Fibroblast of skin of scalp (primary cell): ENCODE measurements at regions not wholly inside any gene's neighbourhood (a gene's known extent, or its start where the extent isn't known, plus 50 kb on each side); places are given as distances from the start of the nearest gene placed in this dataset.
"Not testable (repeated sequence)": the region's sequence is repeated elsewhere in the genome, so short reads cannot be mapped to it uniquely, and the experiment has no call there.

Experiments
- DNase-seq: peaks from one replicate; pipeline ENCODE4 v3.0.0-alpha.2; 2013

DNA sequence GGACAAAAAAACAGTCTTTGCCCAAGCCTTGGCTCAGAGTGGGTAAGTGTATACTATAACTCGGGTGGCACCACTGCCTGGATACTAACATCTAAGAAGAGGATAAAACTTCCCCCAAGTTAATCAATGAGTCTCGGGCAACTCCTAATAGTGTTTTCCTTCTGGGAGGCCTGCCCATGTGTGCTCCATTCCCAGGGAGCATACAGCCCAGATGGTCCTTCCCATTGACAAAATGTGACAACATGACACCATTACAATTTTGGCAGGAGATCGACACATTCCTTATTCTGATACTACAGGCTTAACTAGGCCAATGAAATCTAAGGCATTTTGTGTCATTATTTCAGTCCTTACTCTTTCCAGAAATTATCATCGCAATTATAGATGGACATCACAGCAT is 52.7 kb upstream of the CRIM1 start:
- no peak for DNase-seq

- DNase-seq = no peak
Observed at GRCh38 chr2:36301843-36302242, 53.7 kb upstream of the CRIM1 start.

DNA sequence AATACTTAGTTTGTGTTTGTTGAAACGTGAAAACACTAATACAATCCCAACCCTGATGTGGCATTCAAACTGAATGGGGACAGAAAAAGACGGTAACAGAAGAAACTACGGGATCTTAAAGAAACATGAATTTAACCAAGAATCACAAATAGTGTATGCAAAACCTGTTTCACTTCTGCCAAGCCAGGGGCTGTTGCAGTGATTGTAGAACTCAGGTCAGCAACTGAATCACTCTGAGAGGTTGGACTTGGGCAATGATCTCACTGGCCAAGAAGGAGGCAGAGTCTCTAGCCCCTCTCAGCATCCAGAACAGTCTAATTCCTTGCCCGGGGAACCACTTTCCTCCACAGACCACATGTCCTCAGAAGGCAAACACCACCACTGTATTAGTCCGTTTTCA is 54.9 kb upstream of the CRIM1 start:
- no peak for DNase-seq

- DNase-seq = no peak
Observed at GRCh38 chr2:36296798-36297197, 58.8 kb upstream of the CRIM1 start.

DNA sequence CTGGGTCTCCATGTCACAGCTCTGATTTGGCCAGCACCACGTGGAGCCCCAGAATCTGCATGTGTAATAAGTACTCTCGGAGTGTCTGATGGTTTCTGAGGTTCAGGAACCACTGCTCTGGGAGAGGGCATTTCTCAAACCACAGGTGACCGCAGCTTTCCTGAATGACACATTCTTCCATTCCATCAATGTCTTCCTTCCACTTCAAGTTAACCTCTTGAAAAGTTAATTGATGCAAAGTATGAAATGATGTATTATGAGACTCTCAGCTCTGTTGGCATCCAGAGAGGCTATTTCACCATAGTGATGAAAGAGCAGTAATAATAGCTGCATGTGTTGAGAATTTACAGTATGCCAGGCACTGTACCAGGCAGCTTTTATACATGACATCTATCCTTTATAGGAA is 61.3 kb upstream of the CRIM1 start:
- DNase-seq = no peak

DNA sequence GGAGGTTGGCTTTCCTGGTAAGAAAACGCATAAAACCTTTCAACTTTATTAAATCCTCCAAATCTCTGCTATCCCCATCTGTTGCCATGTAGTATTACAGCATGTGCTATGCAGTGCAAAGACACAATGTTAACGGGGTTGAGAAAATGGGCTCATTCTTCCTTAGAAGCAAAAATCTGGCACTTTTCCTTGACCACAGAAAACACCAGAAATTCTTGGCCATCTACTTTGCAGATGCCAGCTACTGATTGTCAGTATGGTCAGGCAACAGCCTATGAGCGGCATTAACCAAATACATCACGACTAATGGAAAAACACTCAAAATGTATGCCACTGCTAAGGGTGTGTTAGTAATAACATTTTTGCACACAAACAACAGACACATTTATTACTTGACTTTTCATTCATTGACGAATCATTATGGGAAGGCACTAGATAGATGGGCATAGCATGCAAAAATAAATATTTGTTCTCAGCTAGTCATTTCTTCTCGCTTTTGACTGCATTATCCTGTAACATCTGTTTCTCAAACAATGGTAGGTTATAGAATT is 65.2 kb upstream of the CRIM1 start:
- peak; percentile 27 for DNase-seq

DNA sequence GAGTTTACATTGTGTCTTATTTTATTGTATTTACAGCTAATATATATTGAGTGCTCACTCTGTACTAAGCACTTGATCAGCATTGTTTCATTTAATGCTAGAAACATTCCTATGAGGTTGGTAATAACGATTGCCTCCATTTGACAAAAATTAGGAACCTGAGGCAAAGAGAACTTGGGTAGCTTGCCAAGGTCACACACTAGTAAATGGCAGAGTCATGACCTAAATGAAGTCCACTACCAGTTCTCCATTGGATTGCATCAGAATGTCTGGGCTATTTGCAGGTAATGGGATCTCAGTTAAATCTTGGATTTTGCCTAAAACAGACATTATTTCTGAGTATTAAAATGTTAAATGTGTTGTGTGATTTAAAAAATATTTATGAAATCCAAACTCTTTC is 65.8 kb upstream of the CRIM1 start:
- no peak for DNase-seq

GRCh38 chr2:36287363-36288275 is 68.0 kb upstream of the CRIM1 start:
- DNase-seq = peak; percentile 38

DNA sequence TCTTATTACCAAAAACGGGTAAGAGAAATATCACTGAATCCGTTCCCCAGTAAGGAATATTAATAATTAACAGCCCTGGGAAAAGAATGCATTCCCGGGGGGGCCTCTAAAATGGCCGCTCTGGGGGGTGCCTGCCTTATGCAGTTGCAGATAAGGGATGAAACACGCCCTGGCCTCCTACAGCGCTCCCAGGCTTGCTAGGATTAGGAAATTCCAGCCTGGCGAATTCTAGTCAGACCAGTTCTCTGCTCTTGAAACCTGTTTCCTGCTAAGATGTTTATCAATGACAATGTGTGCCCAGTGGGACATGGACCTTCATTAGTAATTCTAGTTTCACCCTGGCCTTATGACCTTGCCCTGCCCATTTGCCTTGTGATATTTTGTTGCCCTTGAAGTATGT is 76.1 kb upstream of the CRIM1 start:
- DNase-seq = not testable (repeated sequence)

- DNase-seq = no peak
Observed at GRCh38 chr2:36277881-36278523, 77.6 kb upstream of the CRIM1 start.

GRCh38 chr2:36277146-36277808 is 78.3 kb upstream of the CRIM1 start:
- DNase-seq = peak; percentile 77

DNA sequence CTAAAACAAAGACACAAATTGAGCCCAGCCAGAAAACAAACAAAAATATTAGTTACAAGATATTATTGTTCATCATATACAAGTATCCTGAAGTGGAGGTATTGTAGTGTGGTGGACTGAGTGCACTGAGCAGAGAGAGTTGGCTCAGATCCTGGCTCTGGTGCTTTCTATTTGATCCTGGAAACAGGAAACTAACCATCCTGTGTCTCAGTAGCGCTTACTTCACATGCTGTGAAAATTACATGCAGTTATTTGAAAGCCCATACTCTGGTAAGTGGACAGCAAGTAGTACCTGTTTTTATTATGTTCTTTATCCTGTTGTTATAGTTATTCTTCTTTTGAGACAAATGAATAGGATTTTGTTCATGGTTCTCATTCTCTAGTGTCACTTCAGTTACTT is 84.3 kb upstream of the CRIM1 start:
- DNase-seq = no peak

- no peak for DNase-seq
Observed at GRCh38 chr2:36270758-36271157, 84.8 kb upstream of the CRIM1 start.

GRCh38 chr2:36267194-36267593 is 88.4 kb upstream of the CRIM1 start:
- DNase-seq = no peak

DNA sequence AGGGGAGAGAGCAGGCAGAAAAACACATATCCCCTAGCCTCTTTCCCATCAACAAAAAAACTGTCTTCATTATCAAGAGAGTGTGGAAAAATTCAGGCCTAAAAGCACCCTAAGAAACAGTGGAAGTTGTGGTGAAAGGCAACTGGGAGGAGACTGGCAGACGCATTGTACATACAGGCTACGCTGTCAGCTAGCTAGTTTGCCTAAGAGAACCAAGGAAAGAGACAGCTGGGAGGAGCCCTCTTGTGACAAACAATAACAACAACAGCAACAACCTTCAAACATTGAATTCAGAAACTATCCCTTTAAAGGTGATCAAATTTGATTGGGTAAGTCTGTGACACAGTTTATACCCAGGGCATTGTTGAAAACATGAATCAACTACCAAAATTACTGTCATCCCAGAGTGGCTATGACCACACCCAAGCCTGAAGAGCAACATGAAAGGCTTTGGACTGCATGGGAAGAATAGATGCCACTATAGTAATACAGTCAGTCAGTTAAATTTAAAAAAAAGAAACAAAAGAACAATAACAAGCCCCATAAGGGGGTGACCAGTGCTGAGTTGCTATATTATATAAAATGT is 88.9 kb upstream of the CRIM1 start:
- no peak for DNase-seq

DNA sequence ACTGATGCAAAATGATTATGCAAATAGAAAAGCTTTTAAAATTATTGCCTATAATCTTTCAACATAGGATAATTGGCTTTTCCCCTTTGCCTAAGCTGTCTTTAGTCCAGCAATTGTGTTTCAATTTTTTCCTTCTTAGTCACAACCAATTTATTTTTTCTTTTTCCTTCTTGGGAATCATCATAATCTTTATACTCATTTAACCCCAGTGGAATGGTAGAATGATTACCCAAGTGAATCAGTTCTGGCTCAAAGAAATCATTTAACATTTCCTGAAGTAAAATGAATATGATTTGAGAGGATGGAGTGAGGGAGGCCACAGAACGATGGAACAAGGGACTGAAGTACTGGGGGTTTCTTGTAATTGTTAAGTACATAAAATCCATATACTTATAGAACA is 93.0 kb upstream of the CRIM1 start:
- DNase-seq = no peak

GRCh38 chr2:36255863-36256262 is 99.7 kb upstream of the CRIM1 start:
- DNase-seq = no peak

GRCh38 chr2:36253086-36253485 is 102.5 kb upstream of the CRIM1 start:
- DNase-seq = no peak

GRCh38 chr2:36246320-36246990 is 109.1 kb upstream of the CRIM1 start:
- DNase-seq = no peak

DNA sequence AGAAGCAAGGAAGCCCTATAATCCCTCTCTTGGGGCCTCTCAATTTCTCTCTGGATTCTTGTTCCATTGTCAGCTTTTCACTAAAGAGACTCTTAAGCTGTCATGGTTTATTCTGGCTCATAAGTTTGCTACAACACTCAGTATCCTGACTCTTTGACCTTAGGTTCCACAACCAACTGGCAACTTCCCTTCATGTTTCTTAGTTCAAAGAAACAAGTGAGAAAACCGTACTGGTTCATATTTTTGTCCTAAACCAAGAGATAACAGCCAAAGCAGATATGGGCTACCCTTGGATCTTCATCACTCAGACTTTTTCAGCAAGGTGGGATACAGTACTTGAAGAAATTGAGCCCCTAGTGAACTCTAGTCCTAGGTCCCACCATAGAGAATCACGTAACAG is 109.9 kb upstream of the CRIM1 start:
- no peak for DNase-seq

GRCh38 chr2:36238106-36238505 is 117.5 kb upstream of the CRIM1 start:
- peak; percentile 48 for DNase-seq

- DNase-seq = no peak
Observed at GRCh38 chr2:36235882-36236281, 119.7 kb upstream of the CRIM1 start.
